HG02763 (cell line): ENCODE measurements at regions not wholly inside any gene's neighbourhood (a gene's known extent, or its start where the extent isn't known, plus 50 kb on each side); places are given as distances from the start of the nearest gene placed in this dataset.
"Not testable (repeated sequence)": the region's sequence is repeated elsewhere in the genome, so short reads cannot be mapped to it uniquely, and the experiment has no call there.

Experiments
- ATAC-seq: cut with Tn5 transposase; IDR thresholded peaks from one replicate; pipeline ENCODE4 v1.9.1; 2021; ENCODE audit warnings: mild to moderate bottlenecking, moderate library complexity; ENCODE audit not compliant: unreplicated experiment

DNA sequence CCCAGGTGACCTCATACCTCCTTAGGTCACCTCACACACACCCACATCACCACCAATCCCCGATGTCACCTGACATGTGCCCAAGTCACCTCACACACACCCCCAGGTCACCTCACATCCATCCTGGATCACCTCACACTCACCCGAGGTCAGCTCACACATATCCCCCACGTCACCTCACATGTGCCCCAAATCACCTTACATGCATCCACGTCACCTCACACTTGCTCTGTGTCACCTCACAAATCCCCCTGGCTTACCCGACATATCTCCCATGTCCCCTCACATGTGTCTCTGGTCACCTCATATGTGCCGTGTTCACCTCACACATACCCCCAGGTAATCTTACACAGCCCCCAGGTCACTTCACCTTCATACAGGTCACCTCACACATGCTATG, 864.6 kb downstream of the TMEM121 start:
- ATAC-seq, result no peak

DNA sequence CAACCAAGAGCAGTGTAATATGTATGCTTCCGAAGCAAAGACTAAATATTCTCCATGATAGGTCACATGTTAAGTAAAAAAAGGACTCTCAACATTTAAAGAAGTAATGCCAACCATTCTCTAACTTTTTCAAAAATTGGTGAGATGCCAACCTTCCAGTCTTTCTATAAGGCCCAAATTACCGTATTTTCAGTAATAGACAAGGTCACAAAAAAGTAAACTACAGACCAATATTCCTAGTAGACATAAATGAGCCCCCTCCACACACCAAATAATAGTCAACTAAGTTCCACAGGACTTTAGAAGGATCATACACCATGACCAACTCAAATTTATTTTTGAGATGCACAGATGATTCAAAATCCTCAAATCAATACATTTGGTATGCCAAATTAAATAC, 867.4 kb downstream of the TMEM121 start:
- no peak for ATAC-seq

DNA sequence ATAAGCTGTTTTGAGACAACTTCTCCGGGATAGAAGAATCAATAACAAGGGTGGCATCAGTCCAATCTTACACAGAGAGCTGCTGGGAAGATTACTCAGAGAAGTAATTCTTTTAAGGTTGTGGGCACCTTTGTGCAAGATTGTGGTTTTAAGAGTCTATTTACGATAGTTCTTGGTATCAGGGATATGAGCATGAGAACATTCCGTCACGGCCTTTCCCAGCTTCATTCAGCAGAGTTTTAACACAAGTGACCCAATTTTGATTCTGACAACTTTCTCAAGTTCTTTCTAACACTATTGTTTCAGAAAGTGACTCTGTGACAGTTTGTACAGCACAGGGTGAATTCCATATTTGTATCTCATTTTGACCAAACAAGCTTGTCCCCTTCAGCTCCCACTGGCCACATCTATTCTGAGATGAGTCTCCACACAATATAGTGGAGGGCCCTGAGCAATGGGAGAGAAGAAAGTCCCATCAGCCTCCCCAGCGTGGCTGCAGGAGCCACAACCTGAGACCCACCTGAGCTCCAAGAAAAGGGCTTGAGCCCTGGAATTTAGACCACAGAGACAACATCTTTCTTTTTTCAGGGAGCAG, 869.2 kb downstream of the TMEM121 start:
- no peak for ATAC-seq

DNA sequence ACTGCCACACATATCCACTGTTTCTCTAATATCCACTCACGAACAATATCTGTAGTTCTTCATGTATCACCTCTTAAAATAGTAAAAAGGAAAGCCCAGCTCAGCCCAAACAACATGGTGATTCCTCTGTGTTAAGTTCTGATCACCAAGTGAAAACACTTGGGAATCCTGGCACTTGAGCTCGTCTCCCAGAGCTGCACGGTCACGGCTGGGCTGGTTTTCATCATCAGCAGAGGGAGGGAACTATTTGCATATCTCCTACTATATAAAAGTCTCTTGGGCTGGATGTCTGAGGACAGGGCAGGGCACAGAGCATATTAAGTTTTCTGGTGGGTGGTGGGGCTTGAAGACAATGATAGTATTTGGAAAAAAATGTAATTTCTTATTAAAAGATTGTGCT, 870.6 kb downstream of the TMEM121 start:
- ATAC-seq, result no peak

DNA sequence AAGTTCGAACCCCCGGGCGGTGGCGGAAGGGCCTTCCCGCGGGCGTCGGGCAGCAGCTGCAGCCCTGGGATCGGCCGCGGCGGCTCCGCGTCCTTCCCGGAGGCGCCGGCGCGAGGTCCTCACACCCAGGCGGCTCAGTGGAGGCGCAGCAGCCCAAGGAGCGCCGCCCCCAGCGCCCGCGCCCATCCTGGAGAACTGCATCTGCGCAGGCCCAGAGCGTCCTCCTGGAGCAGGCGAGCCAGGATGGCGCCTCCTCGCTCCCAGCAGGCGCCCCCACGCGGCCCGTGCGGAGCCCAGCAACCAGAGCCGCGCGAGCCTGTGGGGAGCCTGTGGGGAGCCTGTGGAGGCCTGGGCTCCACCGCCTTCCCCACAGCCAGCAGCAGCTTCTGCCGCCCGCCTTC, 872.5 kb downstream of the TMEM121 start:
- ATAC-seq, result not testable (repeated sequence)

DNA sequence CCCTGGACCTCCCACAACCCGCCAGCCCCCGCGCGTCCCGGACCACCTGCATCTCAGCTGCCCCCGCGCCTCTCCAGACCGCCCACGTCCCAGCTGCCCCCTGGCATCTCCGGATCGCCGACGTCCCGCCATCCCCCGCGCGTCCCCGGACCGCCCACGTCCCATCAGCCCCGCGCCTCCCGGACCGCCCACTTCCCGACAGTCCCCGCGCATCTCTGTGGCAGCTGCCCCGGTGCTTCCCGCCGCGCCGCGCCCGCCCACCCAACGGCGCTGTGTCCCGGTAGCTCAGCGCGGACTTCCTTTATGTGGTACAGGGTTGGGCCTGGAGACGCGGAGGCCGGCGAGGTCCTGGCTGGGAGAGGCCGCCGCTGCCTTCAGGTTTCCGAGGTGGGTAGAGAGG, 874.9 kb downstream of the TMEM121 start:
- not testable (repeated sequence) for ATAC-seq

DNA sequence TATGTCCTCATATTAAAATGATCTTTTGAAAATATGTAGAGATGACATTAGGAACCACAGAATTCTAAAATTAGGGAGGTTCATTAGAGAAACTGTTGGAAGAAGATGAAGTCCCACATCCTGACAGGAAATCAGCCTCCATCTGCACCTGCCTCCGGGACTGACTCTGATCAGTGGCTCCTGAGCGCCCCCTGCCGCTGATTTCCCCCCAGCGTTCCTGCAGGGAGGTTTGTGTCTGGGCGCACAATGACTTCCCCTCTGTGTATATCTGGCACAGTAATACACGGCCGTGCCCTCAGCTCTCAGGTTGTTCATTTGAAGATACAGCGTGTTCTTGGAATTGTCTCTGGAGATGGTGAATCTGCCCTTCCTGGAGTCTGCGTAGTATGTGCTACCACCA, 883.8 kb downstream of the TMEM121 start:
- not testable (repeated sequence) for ATAC-seq

DNA sequence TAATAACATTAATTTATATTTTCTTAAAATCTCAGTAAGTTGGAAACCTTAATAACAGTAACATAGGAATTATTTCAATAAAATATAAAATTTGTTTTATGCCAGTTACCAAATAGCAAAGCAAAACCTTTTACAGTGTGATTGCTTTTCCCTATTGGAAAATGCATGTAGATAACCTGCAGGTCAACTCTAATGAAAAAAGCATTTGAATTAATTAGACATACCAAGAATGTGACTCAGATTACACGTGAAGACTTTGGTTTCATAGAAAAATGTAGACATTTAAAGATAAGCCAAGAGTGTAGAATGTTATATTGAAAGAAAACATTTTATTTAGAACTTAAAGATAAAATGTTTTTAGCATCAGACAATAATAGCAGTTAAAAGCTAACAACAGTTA, 888.1 kb downstream of the TMEM121 start:
- no peak for ATAC-seq

DNA sequence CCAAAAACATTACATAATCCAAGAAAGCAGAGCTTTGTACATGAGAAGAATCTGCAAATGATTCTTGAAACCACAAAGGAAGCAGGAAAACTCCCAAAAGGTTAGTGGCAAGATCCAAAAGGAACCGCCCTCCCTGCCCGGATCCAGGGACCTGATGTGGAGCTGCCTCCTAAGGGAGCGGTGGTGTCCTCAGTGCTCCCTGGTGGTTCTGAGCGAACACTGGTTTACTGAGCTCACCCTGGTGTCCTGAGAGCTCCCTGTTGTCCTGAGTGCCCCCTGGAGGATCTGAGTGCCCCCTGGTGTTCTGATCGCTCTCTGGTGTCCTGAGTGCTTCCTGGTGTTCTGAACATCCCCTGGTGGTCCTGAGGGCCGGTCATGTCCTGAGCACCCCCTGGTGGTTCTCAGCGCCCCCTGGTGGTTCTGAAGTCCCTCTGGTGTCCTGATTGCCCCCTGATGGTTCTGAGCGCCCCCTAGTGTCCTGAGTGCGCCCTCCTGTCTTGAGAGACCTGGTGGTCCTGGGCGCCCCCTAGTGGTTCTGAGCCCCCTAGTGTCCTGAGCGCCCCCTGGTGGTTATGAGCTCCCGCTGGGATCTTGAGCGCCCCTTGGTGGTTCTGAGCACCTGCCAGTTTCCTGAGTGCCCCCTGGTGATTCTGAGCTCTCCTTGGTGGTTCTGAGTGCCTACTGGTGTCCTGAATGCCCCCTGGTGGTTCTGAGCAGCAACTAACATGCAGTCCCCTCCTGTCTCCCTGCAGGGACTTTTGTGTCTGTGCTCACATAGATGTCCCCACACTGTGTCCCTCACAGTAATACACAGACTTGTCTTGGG, 891.1 kb downstream of the TMEM121 start:
- peak; percentile 78 for ATAC-seq

DNA sequence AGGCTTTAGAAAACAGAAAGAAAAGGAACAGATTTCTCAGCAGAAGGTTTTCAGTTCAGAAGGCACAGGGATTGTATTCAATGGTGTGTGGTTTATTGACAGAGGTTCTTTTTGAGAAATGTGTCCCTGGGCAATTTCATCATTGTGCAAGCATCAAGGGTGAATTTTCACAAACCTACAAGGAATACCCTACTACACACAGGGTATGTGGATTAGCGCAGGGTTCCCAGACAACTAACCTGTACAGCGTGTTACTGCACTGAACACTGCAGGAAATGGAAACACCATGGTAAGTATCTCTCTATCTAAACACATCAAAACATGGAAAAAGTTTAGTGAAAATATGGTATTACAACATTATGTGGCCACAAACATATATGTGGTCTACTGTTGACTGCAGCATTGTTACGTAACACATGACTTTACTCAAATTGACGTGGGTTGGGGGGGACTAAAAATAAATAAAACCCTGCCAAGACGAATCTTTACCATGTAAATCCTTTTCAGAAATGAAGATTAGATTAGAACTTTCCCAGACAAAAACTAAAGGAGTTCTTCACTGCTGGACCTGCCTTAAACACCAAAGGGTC, 893.1 kb downstream of the TMEM121 start:
- ATAC-seq, result no peak

DNA sequence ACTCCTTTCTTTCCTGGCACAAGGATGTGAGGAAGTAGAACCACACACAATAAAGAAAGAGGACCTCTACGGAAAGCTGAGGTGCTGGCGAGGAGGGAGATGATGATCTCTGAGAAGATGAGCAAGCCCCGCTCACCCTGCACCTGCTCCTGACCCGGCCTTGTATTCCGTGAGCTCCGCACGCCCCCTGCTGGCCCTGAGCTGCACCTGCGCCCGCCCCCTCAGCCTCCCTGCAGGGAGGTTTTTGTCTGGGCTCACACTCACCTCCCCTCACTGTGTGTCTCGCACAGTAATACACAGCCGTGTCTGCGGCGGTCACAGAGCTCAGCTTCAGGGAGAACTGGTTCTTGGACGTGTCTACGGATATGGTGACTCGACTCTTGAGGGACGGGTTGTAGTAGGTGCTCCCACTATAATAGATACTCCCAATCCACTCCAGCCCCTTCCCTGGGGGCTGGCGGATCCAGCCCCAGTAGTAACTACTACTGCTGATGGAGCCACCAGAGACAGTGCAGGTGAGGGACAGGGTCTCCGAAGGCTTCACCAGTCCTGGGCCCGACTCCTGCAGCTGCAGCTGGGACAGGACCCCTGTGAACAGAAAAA, 895.1 kb downstream of the TMEM121 start:
- ATAC-seq, result not testable (repeated sequence)

DNA sequence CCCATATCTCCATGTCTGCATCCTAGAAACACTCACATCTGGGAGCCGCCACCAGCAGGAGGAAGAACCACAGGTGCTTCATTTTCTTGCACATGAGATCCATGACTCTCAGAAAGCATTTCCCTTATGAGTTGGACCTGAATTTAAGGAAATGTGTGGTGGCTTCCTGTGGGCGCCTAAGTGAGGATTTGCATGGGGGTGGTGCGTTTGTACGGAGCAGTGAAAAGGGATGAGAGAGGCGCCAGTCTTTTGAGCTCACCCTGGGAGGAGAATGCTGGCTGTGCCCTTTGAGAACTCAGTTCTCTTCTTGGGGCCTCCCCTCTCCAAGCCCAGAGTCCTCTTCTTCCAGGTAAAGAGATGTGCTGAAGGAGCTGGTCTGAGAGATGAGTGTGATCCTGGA, 895.7 kb downstream of the TMEM121 start:
- no peak for ATAC-seq

DNA sequence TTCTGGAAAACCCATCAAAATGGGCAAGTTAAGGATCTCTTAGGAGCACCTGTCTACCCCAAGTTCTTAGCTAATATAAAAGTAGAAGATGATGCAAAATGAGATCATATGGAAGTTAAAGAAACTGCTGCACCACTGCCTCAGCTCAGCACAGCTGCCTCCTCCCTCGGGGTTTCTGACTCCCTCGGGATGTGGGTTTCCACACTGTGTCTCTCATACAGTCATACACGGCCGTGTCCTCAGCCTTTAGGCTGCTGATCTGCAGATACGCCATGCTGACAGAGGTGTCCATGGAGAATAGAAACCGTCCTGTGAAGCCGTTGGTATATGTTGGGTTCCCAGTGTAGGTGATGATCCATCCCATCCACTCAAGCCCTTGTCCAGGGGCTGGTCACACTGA, 898.8 kb downstream of the TMEM121 start:
- not testable (repeated sequence) for ATAC-seq

DNA sequence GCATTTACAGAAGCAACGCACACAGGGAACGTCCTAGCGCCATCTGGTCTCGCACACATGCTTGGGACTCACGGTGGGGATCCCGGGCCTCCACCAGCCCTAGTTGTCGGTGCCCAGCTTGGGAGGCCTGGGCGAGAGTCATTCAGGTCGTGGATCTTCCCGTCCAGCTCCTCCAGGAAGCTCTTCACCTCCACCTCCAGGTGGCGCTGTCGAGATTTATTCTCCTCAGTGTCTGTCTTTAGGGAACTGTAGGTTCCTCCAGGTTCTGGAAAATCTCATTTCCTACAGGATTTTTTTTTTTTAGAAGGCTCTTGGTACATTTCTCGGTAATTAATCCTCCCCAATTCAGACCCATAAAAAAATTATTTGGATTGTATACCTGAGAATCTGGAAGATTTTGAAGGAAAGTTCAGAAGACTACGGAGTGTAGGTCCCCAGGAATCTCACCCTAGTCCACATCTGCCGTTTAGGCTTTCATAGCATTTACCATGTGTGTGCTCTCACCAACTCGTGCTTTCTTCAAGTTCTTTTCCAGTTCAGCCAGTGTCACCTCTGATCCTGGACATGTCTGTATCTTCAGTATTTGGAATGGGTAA, 910.0 kb downstream of the TMEM121 start:
- ATAC-seq, result no peak

DNA sequence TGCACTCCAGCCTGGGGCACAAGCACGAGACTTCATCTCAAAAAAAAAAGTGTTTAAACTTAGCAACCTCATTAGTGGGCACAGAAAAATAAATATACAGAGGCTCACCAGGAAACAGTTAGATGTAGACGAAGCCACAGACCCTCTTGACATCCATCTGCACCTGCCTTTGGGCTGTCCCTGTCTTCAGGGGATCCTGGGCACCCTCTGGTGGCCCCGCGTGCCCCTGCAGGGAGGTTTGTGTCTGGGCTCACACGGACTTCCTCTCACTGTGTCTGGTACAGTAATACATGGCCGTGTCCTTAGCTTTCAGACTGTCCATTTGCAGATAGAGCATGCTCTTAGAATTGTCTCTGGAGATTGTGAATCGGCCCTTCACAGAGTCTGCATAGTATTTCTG, 916.5 kb downstream of the TMEM121 start:
- no peak for ATAC-seq

DNA sequence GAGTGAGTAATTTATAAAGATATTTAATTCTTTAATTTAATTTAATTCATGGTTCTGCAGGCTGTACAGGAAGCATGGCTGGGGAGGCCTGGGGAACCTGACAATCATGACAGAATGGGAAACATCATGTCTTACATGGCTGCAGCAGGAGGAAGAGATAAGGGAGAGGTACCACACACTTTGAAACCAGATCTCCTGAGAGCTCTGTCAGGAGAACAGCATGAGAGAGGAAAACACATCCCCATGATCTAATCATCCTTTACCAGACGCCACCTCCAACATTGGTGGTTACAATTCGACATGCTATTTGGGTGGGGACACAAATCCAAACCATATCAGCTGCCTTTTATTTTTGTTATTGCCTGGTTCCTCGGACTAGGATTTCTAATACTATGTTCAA, 928.6 kb downstream of the TMEM121 start:
- ATAC-seq, result no peak

DNA sequence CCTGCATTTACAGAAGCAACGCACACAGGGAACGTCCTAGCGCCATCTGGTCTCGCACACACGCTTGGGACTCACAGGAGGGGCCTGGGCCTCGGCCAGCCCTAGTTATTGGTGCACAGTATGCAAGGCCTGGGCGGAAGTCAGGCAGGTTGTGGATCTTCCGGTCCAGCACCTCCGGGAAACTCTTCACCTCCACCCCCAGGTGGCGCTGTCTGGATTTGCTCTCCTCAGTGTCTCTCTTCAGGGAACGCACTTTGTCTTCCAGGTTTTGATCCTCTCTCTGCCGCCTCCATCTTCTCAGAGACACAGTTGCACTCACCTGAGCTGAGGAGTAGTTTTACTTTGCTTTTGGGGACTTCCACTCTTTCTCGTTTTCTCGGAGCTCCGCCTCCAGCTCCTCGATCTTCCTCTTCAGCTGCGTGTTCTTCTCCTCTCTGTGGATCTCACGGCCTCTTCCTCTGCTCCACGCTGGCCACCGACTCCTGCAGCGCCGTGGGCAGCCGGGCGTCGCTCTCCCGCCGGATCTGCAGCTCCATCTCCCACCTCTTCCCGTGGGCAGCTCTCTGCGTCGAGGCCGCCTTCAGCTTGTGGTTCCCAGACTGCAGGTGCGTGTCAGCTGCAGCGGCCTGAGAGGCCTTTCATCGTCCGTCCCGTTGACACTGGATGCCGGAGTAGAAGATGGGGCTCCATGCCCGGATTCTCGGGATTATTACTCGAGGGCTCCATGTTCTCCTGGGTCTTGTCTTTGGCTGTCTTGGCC, 933.8 kb downstream of the TMEM121 start:
- ATAC-seq, result no peak

DNA sequence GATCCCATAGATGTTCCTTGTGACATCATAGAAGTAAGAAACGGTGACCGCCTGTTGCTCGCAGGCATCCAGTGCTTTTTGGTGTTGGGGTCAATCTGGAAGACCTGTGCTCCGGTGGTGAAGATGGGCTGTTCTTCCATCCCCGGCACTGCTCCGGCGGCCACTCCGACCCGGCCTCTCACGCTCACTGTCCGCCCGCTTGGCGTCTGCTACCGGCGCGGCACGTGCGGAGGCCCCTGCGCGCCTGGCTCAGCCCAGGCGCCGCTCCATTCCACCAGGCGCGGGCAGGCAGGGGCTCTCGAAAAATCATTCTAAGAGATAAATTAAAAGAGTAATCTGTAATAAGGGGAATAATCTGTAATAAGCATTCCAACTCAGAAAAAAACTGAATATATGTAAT, 934.5 kb downstream of the TMEM121 start:
- ATAC-seq, result no peak

DNA sequence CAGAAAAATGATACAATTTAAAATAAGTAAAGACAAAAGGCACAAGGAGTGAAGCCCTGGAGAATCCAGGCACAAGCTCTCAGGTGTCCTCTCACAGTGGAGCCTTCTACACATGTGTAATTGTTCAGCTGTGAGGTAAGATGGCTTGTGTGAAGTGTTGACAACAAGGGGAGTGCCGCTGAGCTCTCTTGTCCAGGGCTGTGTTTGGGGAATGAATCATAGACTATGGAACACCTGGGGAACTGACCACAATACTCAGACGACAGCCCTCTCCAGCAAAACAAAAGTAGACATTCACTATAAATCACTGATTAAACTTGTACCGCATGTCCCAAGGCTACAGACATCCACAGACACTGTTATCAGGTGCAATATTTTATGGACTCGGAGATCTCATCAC, 940.1 kb downstream of the TMEM121 start:
- ATAC-seq, result not testable (repeated sequence)

DNA sequence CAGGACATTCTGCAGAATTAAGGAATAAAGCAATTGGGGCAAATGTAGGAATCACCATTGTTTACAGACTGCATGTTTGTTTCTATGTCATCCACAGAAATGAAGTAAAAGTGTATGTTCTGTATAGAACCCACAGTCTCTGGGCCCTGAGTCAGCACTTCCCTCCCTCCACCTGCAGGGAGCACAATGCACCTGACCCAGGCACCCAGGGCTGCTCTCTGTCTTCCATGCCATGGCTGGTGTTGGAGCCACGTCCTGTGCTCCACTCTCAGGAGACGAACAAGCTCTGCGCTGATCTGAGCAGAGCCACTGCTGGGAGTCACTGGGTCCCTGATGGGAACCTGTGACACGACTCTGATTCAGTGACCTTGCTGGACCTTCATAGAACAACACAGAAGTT, 942.5 kb downstream of the TMEM121 start:
- not testable (repeated sequence) for ATAC-seq

DNA sequence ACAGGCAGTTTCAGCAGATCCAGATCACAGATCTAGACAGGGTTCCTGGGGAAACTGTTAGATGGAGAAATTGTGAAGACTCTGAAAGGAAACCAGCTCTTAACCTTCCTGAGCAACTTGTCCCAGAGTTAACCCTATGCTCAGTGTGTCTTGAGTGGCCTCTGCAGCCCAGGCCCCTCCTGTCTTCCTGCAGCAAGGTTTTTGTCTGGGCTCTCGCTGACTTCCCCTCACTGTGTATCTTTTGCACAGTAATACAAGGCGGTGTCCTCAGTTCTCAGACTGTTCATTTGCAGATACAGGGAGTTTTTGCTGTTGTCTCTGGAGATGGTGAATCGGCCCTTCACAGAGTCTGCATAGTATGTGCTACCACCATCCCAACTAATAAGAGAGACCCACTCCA, 943.6 kb downstream of the TMEM121 start:
- ATAC-seq, result not testable (repeated sequence)
